HEK293 (cell line): ENCODE measurements at regions not wholly inside any gene's neighbourhood (a gene's known extent, or its start where the extent isn't known, plus 50 kb on each side); places are given as distances from the start of the nearest gene placed in this dataset.
A peak's percentile ranks its signal among the peaks of the same experiment; 100 is the strongest.

Experiments used
- CTCF ChIA-PET: fragments of 350-600 bp; formaldehyde crosslinking; extraction: SDS; loops from one replicate; lab custom pipeline; 2021; ENCODE audit warnings: antibody characterized with exemption; lab: Yijun Ruan, JAX
- POLR2A ChIA-PET: fragments of 300-600 bp; formaldehyde crosslinking; extraction: SDS; loops from one replicate; lab custom pipeline; 2020; ENCODE audit warnings: antibody characterized with exemption, inconsistent platforms; lab: Yijun Ruan, JAX
- H3K27ac ChIP-seq: fragments of 200-500 bp; sonication (Bioruptor generic); 2 replicates; pipeline ENCODE4 v1.5.1; 2014; ENCODE audit warnings: low read depth, low read length, control low read depth, inconsistent platforms; ENCODE audit errors: extremely low read depth
- H3K36me3 ChIP-seq, 2 experiments: fragments of 200-500 bp in 1 of 2; sonication (Bioruptor generic) in 1 of 2; 1 replicate in 1 of 2; 2 replicates in 1 of 2; pipeline ENCODE4 v1.5.1; 2014 to 2017; ENCODE audit warnings: inconsistent platforms in 2 of 2, low read length in 2 of 2; ENCODE audit not compliant: control insufficient read depth in 2 of 2, insufficient read depth in 1 of 2
- H3K4me1 ChIP-seq: fragments of 200-500 bp; sonication (Bioruptor generic); 2 replicates; pipeline ENCODE4 v1.5.1; 2014; ENCODE audit warnings: mild to moderate bottlenecking, low read length, inconsistent platforms; ENCODE audit not compliant: control insufficient read depth, insufficient read depth
- H3K4me3 ChIP-seq: 2 replicates; pipeline ENCODE4 v1.5.1; 2011; ENCODE audit warnings: low read depth, mild to moderate bottlenecking, control low read depth, low read length, moderate library complexity
- H3K9me3 ChIP-seq: fragments of 200-500 bp; sonication (Bioruptor generic); 2 replicates; pipeline ENCODE4 v1.5.1; 2014; ENCODE audit warnings: low read depth, low read length, inconsistent platforms; ENCODE audit not compliant: control insufficient read depth, insufficient read depth
- HOXC10 ChIP-seq: sonication (generic); formaldehyde crosslinking; IDR thresholded peaks from 2 replicates; pipeline ENCODE4 v1.8.1; 2023; ENCODE audit warnings: mild to moderate bottlenecking, missing genetic modification reagents
- SCRT1 ChIP-seq: fragments of 450-650 bp; formaldehyde crosslinking; IDR thresholded peaks from 2 replicates; pipeline ENCODE4 v1.5.1; 2016; ENCODE audit warnings: missing biosample characterization, missing genetic modification characterization, borderline replicate concordance
- SETDB1 ChIP-seq: IDR thresholded peaks from one replicate; pipeline ENCODE4 v1.6.1; 2017; ENCODE audit warnings: mild to moderate bottlenecking, low read length, moderate library complexity, mixed read lengths; ENCODE audit not compliant: insufficient read length
- TRIM28 ChIP-seq: IDR thresholded peaks from 2 replicates; pipeline ENCODE4 v1.6.1; 2011; ENCODE audit warnings: low read length, control low read depth, borderline replicate concordance
- YY2 ChIP-seq: fragments of 450-650 bp; formaldehyde crosslinking; IDR thresholded peaks from 2 replicates; pipeline ENCODE4 v1.5.1; 2016; ENCODE audit warnings: missing biosample characterization, missing genetic modification characterization
- ZBTB21 ChIP-seq: fragments of 450-650 bp; formaldehyde crosslinking; IDR thresholded peaks from 2 replicates; pipeline ENCODE4 v1.5.1; 2017; ENCODE audit warnings: missing biosample characterization, missing genetic modification characterization
- ZBTB48 ChIP-seq: fragments of 450-650 bp; formaldehyde crosslinking; IDR thresholded peaks from 2 replicates; pipeline ENCODE4 v1.5.1; 2016; ENCODE audit warnings: missing biosample characterization, missing genetic modification characterization
- ZFP69B ChIP-seq: fragments of 450-650 bp; formaldehyde crosslinking; IDR thresholded peaks from 2 replicates; pipeline ENCODE4 v1.5.1; 2016; ENCODE audit warnings: missing biosample characterization, missing genetic modification characterization
- ZNF157 ChIP-seq: fragments of 450-650 bp; formaldehyde crosslinking; IDR thresholded peaks from 2 replicates; pipeline ENCODE4 v1.5.1; 2016; ENCODE audit warnings: missing biosample characterization, missing genetic modification characterization
- ZNF169 ChIP-seq: fragments of 450-650 bp; formaldehyde crosslinking; IDR thresholded peaks from 2 replicates; pipeline ENCODE4 v1.5.1; 2016; ENCODE audit warnings: missing biosample characterization, missing genetic modification characterization
- ZNF174 ChIP-seq: fragments of 450-650 bp; formaldehyde crosslinking; IDR thresholded peaks from 2 replicates; pipeline ENCODE4 v1.5.0; 2017; ENCODE audit warnings: missing biosample characterization, mild to moderate bottlenecking, missing genetic modification characterization
- ZNF211 ChIP-seq: fragments of 450-650 bp; formaldehyde crosslinking; IDR thresholded peaks from 2 replicates; pipeline ENCODE4 v1.5.1; 2016; ENCODE audit warnings: low read depth, missing biosample characterization, missing genetic modification characterization
- ZNF311 ChIP-seq: fragments of 450-650 bp; formaldehyde crosslinking; IDR thresholded peaks from 2 replicates; pipeline ENCODE4 v1.5.1; 2017; ENCODE audit warnings: missing biosample characterization, missing genetic modification characterization, borderline replicate concordance
- ZNF324 ChIP-seq: fragments of 450-650 bp; formaldehyde crosslinking; IDR thresholded peaks from 2 replicates; pipeline ENCODE4 v1.5.1; 2016; ENCODE audit warnings: missing biosample characterization, missing genetic modification characterization
- ZNF37A ChIP-seq: fragments of 450-650 bp; IDR thresholded peaks from 2 replicates; pipeline ENCODE4 v1.5.1; 2018; ENCODE audit warnings: missing biosample characterization, missing genetic modification characterization
- ZNF510 ChIP-seq: fragments of 450-650 bp; formaldehyde crosslinking; IDR thresholded peaks from 2 replicates; pipeline ENCODE4 v1.5.1; 2018; ENCODE audit warnings: mild to moderate bottlenecking, missing genetic modification characterization, missing biosample characterization; ENCODE audit not compliant: insufficient replicate concordance
- ZNF571 ChIP-seq: fragments of 450-650 bp; formaldehyde crosslinking; IDR thresholded peaks from 2 replicates; pipeline ENCODE4 v1.5.0; 2017; ENCODE audit warnings: missing biosample characterization, missing genetic modification characterization
- ZNF76 ChIP-seq: fragments of 450-650 bp; formaldehyde crosslinking; IDR thresholded peaks from 2 replicates; pipeline ENCODE4; 2016; ENCODE audit warnings: low read depth, missing biosample characterization, missing genetic modification characterization, borderline replicate concordance
- TF ChIP-seq, protein P1 (sequence below): fragments of 450-650 bp; formaldehyde crosslinking; conservative IDR thresholded peaks from 2 replicates; pipeline ENCODE4 v1.5.1; 2016; ENCODE audit warnings: low read depth, missing biosample characterization, missing genetic modification characterization
- TF ChIP-seq, protein P2 (sequence below): fragments of 450-650 bp; formaldehyde crosslinking; IDR thresholded peaks from 2 replicates; pipeline ENCODE4 v1.5.1; 2016; ENCODE audit warnings: missing biosample characterization, missing genetic modification characterization
- TF ChIP-seq, protein P3 (sequence below): fragments of 450-650 bp; formaldehyde crosslinking; IDR thresholded peaks from 2 replicates; pipeline ENCODE4 v1.5.1; 2016; ENCODE audit warnings: missing biosample characterization, missing genetic modification characterization, low read depth
- TF ChIP-seq, protein P4 (sequence below): fragments of 450-650 bp; formaldehyde crosslinking; IDR thresholded peaks from 2 replicates; pipeline ENCODE4 v1.5.1; 2017; ENCODE audit warnings: missing biosample characterization, missing genetic modification characterization

DNA sequence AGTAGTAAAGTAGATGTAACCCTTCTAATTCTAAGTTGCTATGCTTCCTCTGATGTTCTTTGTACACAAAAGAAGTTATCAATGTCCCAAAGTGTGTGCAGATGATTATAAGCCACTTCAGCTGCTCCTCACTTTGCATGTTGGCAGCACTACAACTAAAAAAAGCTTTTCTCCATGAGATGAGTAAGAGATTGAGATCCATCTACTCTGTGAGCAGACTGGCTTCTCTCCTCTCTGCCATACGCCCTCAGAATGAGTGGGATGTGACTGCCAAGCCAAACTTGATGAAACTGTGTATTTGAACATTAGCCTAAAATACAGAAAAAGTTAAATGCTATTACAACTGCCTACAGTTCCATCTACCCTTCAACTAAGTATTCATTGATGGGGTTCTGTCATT, 102.9 kb upstream of the ETV1 start:
- CTCF ChIA-PET: interaction anchor here (0.6 kb wide), 2 partner anchors 103 to 398 kb away, joined by 4 to 9 read pairs; no protein-coding TSS in a partner anchor
- H3K4me3 ChIP-seq: no peak overlapping the region
- TF ChIP-seq ZNF37A (tag by site-specific recombination): no peak
- TF ChIP-seq ZBTB21 (tag by site-specific recombination): no peak
- TF ChIP-seq ZNF157 (tag by site-specific recombination): no peak
- TF ChIP-seq HOXC10: no peak
- TF ChIP-seq ZNF311 (tag by site-specific recombination): no peak
- no peak for TF ChIP-seq ZNF211 (tag by site-specific recombination)
- no peak for TF ChIP-seq YY2 (tag by site-specific recombination)
- TF ChIP-seq ZBTB48: no peak
- TF ChIP-seq ZNF169: no peak
- no peak for TF ChIP-seq ZNF324
- TF ChIP-seq ZFP69B (tag by site-specific recombination): no peak
- no peak for TF ChIP-seq ZNF174 (tag by site-specific recombination)
- TF ChIP-seq ZNF571 (tag by site-specific recombination): no peak
- TF ChIP-seq SCRT1: no peak
- no peak for TF ChIP-seq ZNF76 (tag by site-specific recombination)
- TF ChIP-seq, protein P1, sequence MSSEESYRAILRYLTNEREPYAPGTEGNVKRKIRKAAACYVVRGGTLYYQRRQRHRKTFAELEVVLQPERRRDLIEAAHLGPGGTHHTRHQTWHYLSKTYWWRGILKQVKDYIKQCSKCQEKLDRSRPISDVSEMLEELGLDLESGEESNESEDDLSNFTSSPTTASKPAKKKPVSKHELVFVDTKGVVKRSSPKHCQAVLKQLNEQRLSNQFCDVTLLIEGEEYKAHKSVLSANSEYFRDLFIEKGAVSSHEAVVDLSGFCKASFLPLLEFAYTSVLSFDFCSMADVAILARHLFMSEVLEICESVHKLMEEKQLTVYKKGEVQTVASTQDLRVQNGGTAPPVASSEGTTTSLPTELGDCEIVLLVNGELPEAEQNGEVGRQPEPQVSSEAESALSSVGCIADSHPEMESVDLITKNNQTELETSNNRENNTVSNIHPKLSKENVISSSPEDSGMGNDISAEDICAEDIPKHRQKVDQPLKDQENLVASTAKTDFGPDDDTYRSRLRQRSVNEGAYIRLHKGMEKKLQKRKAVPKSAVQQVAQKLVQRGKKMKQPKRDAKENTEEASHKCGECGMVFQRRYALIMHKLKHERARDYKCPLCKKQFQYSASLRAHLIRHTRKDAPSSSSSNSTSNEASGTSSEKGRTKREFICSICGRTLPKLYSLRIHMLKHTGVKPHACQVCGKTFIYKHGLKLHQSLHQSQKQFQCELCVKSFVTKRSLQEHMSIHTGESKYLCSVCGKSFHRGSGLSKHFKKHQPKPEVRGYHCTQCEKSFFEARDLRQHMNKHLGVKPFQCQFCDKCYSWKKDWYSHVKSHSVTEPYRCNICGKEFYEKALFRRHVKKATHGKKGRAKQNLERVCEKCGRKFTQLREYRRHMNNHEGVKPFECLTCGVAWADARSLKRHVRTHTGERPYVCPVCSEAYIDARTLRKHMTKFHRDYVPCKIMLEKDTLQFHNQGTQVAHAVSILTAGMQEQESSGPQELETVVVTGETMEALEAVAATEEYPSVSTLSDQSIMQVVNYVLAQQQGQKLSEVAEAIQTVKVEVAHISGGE (tag by site-specific recombination): no peak
- TF ChIP-seq, protein P2, sequence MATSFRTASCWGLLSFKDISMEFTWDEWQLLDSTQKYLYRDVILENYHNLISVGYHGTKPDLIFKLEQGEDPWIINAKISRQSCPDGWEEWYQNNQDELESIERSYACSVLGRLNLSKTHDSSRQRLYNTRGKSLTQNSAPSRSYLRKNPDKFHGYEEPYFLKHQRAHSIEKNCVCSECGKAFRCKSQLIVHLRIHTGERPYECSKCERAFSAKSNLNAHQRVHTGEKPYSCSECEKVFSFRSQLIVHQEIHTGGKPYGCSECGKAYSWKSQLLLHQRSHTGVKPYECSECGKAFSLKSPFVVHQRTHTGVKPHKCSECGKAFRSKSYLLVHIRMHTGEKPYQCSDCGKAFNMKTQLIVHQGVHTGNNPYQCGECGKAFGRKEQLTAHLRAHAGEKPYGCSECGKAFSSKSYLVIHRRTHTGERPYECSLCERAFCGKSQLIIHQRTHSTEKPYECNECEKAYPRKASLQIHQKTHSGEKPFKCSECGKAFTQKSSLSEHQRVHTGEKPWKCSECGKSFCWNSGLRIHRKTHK: no peak
- TF ChIP-seq, protein P3, sequence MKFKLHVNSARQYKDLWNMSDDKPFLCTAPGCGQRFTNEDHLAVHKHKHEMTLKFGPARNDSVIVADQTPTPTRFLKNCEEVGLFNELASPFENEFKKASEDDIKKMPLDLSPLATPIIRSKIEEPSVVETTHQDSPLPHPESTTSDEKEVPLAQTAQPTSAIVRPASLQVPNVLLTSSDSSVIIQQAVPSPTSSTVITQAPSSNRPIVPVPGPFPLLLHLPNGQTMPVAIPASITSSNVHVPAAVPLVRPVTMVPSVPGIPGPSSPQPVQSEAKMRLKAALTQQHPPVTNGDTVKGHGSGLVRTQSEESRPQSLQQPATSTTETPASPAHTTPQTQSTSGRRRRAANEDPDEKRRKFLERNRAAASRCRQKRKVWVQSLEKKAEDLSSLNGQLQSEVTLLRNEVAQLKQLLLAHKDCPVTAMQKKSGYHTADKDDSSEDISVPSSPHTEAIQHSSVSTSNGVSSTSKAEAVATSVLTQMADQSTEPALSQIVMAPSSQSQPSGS: no peak
- TF ChIP-seq, protein P4, sequence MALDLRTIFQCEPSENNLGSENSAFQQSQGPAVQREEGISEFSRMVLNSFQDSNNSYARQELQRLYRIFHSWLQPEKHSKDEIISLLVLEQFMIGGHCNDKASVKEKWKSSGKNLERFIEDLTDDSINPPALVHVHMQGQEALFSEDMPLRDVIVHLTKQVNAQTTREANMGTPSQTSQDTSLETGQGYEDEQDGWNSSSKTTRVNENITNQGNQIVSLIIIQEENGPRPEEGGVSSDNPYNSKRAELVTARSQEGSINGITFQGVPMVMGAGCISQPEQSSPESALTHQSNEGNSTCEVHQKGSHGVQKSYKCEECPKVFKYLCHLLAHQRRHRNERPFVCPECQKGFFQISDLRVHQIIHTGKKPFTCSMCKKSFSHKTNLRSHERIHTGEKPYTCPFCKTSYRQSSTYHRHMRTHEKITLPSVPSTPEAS (tag by site-specific recombination): no peak
- TF ChIP-seq, all 188 proteins: peak for 0
- H3K4me1 ChIP-seq: no peaks in the 10 kb centered on the region
- H3K36me3 ChIP-seq: no peaks in the 10 kb centered on the region
- no peaks in the 10 kb centered on the region for H3K9me3 ChIP-seq
- POLR2A ChIA-PET: no interaction called here
- H3K27ac ChIP-seq: no peak overlapping the region

DNA sequence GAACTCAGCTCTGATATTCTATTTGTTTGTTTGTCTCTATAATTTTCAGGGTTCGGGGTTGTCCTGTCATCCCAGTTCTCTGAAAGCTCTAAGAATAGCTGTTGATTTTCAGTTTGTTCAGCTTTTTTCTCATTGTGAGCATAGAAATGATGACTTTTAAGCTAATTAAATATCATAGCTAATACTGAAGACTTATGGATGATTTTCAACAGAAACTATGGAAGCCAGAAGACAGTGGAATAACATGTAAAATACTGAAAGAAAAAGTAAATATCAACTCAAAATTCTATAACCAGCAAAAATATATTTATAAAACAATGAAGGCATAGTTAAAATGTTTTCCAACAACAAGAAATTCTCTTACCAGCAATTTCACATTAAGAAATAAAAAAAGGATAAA, 96.4 kb upstream of the ETV1 start:
- Histone ChIP-seq H3K4me1 (no peaks in the 10 kb centered on the region), H3K9me3 (no peaks in the 10 kb centered on the region), H3K36me3 (no peaks in the 10 kb centered on the region), H3K27ac (no peak overlapping the region), H3K4me3 (no peak overlapping the region)
- ChIA-PET CTCF (interaction anchor here (0.7 kb wide), 1 partner anchor 138 kb away, joined by 3 read pairs; no protein-coding TSS in a partner anchor), POLR2A (no interaction called here)
- no peak for TF ChIP-seq ZNF510 (tag by site-specific recombination)
- peak; percentile 78 for TF ChIP-seq SETDB1
- TF ChIP-seq TRIM28: peak; percentile 43; the same call in 1 of the 2 replicates
